ENCODE measurements at regions not wholly inside any gene's neighbourhood (a gene's known extent, or its start where the extent isn't known, plus 50 kb on each side); places are given as distances from the start of the nearest gene placed in this dataset.

GRCh38 chr4:80141543-80141942, 55.8 kb upstream of the PRDM8 start:
- TF ChIP-seq CTCF (IDR thresholded peaks at IDR 0.05) (no peak), POLR2A (IDR thresholded peaks at IDR 0.05) (no peak)
